Bone marrow (tissue), 2 donors: ENCODE measurements at regions not wholly inside any gene's neighbourhood (a gene's known extent, or its start where the extent isn't known, plus 50 kb on each side); places are given as distances from the start of the nearest gene placed in this dataset.

Experiments
- DNase-seq, 2 donors: peaks; one replicate each; lab custom pipeline; 2025; lab: John Stamatoyannopoulos, UW

GRCh38 chr2:83650161-83650560 is 808.9 kb downstream of the SUCLG1 start:
- DNase-seq = no peak

- no peak for DNase-seq
Measured at GRCh38 chr2:83640506-83640905, 818.6 kb downstream of the SUCLG1 start.

GRCh38 chr2:83633423-83633822 is 825.7 kb downstream of the SUCLG1 start:
- no peak for DNase-seq

- DNase-seq = no peak
Measured at GRCh38 chr2:83630351-83630750, 828.7 kb downstream of the SUCLG1 start.

- no peak for DNase-seq
Measured at GRCh38 chr2:83615511-83615910, 843.6 kb downstream of the SUCLG1 start.

- DNase-seq = no peak
Measured at GRCh38 chr2:83613178-83613577, 845.9 kb downstream of the SUCLG1 start.

DNA sequence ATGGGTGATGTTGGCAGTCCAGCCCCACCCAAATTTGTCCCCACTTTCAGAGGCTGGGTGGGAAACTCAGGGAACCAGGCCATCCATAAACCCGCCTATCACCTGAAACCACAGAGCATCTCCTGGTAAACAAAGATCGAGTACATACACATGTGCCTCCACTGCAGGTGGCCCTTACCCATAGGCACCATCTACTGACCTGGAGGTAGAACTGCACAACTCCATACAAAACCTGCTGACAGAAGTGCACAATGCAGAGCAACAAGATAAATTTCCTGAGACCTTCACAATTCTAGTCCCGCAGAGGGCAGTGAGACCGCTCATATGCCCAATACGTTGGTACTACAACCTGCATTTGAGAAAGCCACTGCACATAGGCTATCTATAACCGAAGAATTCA is 856.3 kb downstream of the SUCLG1 start:
- DNase-seq = no peak

DNA sequence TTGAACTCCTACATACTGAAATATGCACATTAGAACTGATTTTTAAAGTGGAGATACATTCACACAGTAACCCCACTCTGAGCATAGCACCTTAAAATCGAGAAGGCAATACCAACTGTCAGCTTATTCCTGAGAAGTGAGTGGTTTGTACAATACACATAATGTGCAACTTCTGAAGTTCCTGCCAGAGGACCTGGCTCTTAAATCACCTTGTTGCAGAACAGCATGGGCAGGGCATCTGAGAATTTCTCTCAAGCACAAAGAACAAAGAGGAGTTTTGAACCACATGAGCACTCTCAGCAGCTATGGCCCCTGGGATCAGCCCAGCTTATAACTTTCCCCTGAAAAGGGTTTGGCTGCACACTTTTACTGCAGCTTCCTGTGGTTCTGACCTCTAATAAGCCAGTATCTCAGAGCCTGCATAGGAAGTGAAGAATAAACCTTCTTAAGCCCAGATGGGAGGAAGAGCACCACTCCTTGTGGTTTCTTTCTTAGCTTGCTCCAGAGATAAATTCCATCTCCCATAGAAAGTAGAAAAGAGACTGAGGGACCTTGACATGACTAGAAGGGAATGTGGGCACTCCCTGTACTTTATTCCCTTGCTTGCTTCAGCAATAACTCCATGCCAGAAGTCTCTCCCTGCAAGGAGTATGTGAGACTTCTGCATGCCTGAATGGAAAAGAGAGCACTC is 862.3 kb downstream of the SUCLG1 start:
- DNase-seq = no peak

DNA sequence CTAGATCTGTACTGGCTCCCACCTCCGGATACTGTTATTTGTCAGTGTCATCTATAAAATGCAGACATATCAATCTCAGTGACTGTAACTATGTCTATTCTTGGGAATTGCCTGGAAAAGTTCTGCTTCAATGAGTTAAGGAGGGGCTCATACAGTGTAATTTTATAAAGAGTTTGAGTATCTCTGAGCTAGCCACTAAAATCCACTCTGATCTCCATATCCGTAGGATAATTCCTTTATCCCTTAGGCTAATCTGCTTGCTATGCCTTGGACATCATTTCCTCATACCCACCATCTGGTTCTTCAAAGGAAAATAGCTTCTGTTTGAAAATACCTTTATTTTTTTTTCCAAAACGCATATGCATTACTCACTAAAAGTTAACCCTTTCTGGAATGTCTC is 863.2 kb downstream of the SUCLG1 start:
- DNase-seq = no peak

- no peak for DNase-seq
Measured at GRCh38 chr2:83595121-83595690, 863.9 kb downstream of the SUCLG1 start.

DNA sequence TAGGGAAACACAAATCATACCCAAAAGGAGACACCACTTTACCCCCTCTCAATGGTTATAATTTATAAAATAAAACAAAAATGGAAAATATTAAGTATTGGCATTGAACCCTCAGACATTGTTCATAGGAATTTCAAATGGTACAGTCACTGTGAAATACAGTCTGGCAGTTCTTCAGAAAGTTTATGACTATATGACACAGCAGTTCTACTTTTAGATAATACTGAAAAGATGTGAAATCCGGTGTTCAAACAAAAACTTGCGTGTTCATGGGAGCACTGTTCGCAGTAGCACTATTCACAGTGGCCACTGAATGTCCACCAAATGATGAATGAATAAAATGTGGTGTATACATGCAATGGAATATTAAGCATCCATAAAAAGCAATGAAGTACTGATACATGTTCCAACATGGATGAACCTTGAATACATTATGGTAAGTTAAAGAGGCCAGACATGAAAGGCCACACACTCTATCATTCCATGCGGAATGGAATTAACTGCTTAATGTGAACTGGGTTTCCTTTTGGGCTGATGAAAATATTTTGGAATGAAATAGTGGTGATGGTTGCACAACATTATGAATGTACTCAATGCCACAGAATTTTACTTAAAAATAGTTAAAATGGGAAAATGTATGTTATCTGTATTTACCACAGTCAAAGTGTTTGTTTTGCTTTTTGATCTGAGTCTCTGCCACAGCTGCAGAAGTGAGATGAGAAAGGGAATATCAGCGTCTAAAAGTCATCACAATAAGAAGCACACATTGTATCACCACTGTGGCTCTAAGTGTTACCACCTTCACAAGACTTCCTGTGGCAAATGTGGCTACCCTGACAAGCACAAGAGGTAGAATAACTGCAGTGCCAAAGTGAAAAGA is 864.6 kb downstream of the SUCLG1 start:
- no peak for DNase-seq

DNA sequence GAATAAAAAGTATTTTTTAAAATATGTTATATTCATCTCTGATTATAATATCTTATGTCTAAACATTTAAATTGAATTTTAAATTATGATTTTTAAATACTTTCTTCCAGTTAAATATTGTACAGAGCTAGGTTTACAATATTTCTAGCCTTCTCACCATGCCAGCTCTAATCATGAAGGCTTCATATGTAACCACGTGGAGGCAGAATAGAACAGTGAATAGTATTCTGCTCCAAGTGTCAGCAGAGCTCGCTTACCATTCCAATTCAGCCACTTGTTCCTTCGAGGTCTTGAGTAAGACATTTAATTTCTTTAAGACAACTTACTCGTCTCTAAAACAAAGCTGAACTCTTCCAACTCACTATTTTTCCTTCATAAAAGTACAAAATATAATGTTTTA is 871.8 kb downstream of the SUCLG1 start:
- no peak for DNase-seq

DNA sequence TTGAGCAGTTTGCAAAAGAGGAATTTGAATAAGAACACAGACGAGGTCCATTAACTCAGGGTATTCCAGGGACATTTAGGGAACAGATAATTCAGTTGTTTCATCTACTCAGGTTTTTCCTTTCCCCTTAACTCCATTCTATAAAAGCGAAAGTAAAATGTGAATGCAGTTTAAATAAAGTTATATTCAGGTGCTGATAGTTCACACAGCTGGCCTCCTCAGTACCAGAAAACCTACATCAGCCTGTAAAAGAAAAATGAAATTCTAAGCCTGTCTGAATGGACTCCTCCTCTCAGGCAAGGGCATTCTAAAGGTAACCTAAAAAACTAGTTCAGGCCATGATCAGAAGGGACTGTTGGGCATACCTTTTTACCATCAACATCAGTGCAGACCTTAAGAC is 873.8 kb downstream of the SUCLG1 start:
- DNase-seq = no peak

- no peak for DNase-seq
Measured at GRCh38 chr2:83584672-83585071, 874.4 kb downstream of the SUCLG1 start.

- no peak for DNase-seq
Measured at GRCh38 chr2:83582589-83582988, 876.5 kb downstream of the SUCLG1 start.

- no peak for DNase-seq
Measured at GRCh38 chr2:83579507-83579906, 879.6 kb downstream of the SUCLG1 start.

DNA sequence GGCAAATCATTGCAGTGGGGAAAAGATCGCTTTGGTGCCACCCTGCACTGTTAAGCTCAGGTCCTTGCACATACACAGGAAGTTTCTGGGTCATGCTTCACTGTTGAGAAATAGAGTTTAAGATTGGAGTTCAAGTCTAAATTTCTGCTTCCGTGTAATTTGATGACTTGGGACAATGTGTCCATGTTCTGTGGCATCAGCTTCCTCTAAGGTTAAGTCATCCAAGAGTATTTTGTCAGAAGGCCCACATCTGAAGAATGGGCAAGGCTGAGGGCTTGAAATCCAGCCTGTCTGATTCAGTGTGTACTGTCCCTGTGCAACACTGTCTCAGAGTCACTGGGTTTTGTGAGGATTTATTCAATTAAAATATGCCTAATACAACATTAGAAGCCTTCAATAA is 880.7 kb downstream of the SUCLG1 start:
- no peak for DNase-seq

DNA sequence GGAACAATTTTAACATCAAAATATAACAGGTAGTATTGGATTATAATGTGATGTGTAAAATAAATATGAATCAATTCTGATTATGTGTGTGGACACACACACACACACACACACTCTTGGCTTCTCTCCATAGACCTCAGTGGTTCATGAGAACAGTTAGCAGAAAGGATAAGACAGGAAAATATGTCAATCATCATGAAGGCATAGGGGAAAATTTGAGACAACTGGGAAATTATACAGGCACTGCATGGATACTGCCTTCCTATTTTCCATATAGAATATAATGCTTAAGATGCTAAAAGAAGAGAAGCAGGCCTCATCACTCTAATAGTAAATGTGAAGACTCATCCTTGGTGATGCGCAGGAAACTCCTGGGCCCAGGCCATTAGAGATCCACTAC is 884.5 kb downstream of the SUCLG1 start:
- DNase-seq = no peak

DNA sequence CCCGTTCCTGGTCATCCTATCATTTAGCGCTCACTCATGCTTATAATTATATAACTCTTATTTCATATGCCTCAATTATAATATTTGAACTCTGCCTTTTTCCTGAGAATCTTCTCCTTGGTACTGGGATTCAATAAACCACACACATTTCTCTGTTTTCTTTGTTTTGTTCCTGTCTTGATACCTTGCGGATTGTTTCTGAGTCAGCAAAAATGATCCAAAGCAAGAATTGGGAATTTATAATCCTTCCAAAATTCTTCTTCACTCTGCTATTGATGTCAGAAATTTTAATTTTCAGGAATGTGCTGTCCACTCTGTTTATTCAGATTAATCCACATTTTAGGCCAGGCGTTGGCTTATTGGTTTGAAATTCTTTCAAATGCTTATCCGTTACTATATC is 886.0 kb downstream of the SUCLG1 start:
- DNase-seq = no peak

GRCh38 chr2:83572400-83572799 is 886.7 kb downstream of the SUCLG1 start:
- no peak for DNase-seq

DNA sequence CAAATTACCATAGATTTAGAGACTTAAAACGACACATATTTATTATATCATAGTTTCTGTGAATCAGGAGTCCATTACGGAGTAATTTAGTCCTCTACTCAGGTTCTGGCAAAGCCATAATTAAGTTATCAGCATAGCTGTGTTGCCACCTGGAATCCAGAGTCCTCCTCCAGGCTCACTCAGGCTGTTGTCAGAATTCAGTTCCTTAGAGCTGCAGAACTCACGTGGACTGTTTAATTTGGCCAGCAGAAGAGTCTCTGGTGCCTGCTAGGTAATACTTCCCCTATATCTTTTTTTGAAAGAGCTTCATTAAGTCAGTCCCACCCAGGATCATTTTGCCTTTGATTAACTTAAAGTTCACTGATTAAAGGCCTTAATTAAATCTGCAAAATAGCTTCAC is 891.5 kb downstream of the SUCLG1 start:
- DNase-seq = no peak

GRCh38 chr2:83565626-83566025 is 893.5 kb downstream of the SUCLG1 start:
- DNase-seq = no peak

GRCh38 chr2:83565181-83565580 is 893.9 kb downstream of the SUCLG1 start:
- no peak for DNase-seq
